Nephron (organoid): ENCODE measurements at regions not wholly inside any gene's neighbourhood (a gene's known extent, or its start where the extent isn't known, plus 50 kb on each side); places are given as distances from the start of the nearest gene placed in this dataset.

Source experiments
- H3K27ac Mint-ChIP-seq, 3 experiments: 2 replicates each; pipeline ENCODE4 v1.8.0; 2020; ENCODE audit warnings: mixed read lengths in 3 of 3, mild to moderate bottlenecking in 2 of 3, moderate library complexity in 1 of 3
- H3K27me3 Mint-ChIP-seq: 2 replicates; pipeline ENCODE4 v1.8.0; 2021; ENCODE audit warnings: low read depth, mild to moderate bottlenecking, moderate library complexity, mixed read lengths
- H3K36me3 Mint-ChIP-seq: 2 replicates; pipeline ENCODE4 v1.8.0; 2020; ENCODE audit warnings: low read depth, mixed read lengths
- H3K4me1 Mint-ChIP-seq: 2 replicates; pipeline ENCODE4 v1.8.0; 2020; ENCODE audit warnings: mixed read lengths
- H3K4me3 Mint-ChIP-seq, 3 experiments: 2 replicates each; pipeline ENCODE4 v1.8.0; 2020; ENCODE audit warnings: mild to moderate bottlenecking in 3 of 3, mixed read lengths in 3 of 3, moderate library complexity in 2 of 3
- H3K9me3 Mint-ChIP-seq: 2 replicates; pipeline ENCODE4 v1.8.0; 2020; ENCODE audit warnings: mixed read lengths
- TF ChIP-seq, protein P1 (sequence below), 3 experiments: fragments of 200-600 bp; sonication (generic); IDR thresholded peaks; one replicate each; pipeline ENCODE4 v1.5.0; 2021; ENCODE audit warnings: antibody characterized with exemption in 3 of 3; ENCODE audit not compliant: unreplicated experiment in 3 of 3

DNA sequence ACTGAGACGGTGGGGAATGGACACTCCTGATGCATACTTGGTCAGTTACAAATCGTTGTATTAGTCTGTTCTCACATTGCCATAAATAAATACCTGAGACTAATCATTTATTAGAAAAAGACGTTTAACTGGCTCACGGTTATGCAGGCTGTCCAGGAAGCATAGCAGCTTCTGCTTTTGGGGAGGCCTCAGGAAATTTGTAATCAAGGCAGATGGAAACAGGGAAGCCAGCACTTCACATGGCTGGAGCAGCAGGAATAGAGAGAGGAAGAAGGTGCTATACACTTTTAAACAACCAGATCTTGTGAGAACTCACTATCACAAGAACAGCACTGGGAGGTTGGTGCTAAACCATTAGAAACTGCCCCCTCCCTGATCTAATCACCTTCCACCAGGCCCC lies 418.2 kb downstream of the FLRT2 start:
- no peaks in the 10 kb centered on the region for H3K36me3 Mint-ChIP-seq
- H3K27ac Mint-ChIP-seq: no peak overlapping the region
- no peaks in the 10 kb centered on the region for H3K4me1 Mint-ChIP-seq
- H3K27me3 Mint-ChIP-seq: no peaks in the 10 kb centered on the region
- H3K9me3 Mint-ChIP-seq: no peaks in the 10 kb centered on the region
- TF ChIP-seq, protein P1, sequence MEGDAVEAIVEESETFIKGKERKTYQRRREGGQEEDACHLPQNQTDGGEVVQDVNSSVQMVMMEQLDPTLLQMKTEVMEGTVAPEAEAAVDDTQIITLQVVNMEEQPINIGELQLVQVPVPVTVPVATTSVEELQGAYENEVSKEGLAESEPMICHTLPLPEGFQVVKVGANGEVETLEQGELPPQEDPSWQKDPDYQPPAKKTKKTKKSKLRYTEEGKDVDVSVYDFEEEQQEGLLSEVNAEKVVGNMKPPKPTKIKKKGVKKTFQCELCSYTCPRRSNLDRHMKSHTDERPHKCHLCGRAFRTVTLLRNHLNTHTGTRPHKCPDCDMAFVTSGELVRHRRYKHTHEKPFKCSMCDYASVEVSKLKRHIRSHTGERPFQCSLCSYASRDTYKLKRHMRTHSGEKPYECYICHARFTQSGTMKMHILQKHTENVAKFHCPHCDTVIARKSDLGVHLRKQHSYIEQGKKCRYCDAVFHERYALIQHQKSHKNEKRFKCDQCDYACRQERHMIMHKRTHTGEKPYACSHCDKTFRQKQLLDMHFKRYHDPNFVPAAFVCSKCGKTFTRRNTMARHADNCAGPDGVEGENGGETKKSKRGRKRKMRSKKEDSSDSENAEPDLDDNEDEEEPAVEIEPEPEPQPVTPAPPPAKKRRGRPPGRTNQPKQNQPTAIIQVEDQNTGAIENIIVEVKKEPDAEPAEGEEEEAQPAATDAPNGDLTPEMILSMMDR (IDR thresholded peaks at IDR 0.05; ENCODE audit: unreplicated experiment in 3 of 3): no peak
- H3K4me3 Mint-ChIP-seq: no peak overlapping the region

DNA sequence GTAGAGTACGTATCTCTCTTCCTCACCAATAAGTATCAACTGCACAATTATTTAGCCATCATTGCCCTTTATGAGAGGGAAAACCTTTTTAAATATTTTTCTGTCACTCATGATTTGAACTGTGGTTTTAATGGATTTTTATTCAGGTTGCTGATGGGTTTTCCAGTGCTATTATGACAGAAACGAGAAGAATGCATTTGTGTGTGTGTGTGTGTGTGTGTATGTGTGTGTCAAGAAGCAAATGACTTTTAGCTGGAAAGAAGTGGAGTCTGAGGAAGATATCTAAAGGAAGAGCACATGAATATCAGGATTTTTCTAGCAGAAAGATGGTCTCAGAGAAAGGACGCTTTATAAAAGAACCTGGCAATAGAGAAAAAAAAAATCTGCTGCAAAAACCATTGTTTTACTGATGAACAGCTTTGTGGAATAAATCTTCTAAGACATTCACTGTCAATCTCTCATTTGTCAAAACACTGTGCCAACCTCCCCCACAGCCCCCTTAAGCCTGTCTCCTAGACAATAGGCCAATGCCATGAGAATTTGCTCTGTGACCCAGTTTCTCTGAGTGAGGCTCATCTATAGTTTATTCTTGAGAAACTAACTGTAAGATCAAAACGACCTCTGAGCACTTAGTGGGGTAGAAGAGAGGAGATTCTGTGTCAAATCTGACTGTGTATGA lies 417.7 kb downstream of the FLRT2 start:
- Mint-ChIP-seq H3K36me3 (no peaks in the 10 kb centered on the region), H3K4me1 (no peaks in the 10 kb centered on the region), H3K27me3 (no peaks in the 10 kb centered on the region), H3K4me3 (no peak overlapping the region), H3K27ac (no peak overlapping the region), H3K9me3 (no peaks in the 10 kb centered on the region)
- TF ChIP-seq, protein P1 (IDR thresholded peaks at IDR 0.05; ENCODE audit: unreplicated experiment in 3 of 3): no peak

DNA sequence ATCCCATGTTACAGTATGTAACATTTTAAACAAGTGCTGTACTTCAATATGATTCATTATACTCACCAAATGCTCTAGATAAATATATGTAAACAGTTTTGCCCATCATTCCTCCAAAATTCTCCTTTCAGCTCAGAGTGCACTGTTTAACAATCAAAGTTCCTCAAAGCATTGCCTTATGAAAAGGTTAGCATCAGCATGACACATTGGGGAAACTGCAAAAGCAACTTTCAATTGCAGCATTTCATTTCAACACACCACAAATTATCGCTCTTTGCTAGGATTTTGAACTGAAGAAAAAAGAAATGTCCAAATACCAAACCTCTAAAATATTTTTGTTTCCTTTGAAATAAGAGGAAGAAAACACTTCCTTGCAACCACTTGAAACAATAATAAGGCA lies 413.2 kb downstream of the FLRT2 start:
- TF ChIP-seq, protein P1 (IDR thresholded peaks at IDR 0.05; ENCODE audit: unreplicated experiment in 3 of 3): no peak
- Mint-ChIP-seq H3K9me3 (peaks cover 13% of the 10 kb centered on the region), H3K27ac (no peak overlapping the region), H3K4me1 (no peaks in the 10 kb centered on the region), H3K4me3 (no peak overlapping the region), H3K27me3 (no peaks in the 10 kb centered on the region), H3K36me3 (peaks cover 1% of the 10 kb centered on the region)

DNA sequence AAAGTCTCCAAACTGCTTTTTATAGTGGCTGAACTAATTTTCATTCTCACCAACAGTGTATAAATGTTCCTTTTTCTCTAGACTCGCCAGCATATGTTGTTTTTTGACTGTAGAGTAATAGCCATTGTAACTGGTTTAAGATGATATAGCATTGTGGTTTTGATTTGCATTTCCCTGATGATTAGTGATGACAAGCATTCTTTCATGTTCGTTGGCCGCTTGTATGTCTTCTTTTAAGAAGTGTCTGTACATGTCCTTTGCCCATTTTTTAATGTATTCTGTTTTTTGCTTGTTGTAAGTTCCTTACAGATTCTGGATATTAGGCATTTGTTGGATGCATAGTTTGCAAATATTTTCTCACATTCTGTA lies 404.9 kb downstream of the FLRT2 start:
- H3K36me3 Mint-ChIP-seq: peaks cover 8% of the 10 kb centered on the region
- H3K9me3 Mint-ChIP-seq: peaks cover 24% of the 10 kb centered on the region
- peak overlapping the region in 2 of 3 experiments; percentile 32 to 38 for H3K27ac Mint-ChIP-seq
- H3K4me1 Mint-ChIP-seq: no peaks in the 10 kb centered on the region
- TF ChIP-seq, protein P1 (IDR thresholded peaks at IDR 0.05; ENCODE audit: unreplicated experiment in 3 of 3): no peak
- peaks cover under 1% of the 10 kb centered on the region for H3K27me3 Mint-ChIP-seq
- peak overlapping the region in 1 of 3 experiments; percentile 29 for H3K4me3 Mint-ChIP-seq

DNA sequence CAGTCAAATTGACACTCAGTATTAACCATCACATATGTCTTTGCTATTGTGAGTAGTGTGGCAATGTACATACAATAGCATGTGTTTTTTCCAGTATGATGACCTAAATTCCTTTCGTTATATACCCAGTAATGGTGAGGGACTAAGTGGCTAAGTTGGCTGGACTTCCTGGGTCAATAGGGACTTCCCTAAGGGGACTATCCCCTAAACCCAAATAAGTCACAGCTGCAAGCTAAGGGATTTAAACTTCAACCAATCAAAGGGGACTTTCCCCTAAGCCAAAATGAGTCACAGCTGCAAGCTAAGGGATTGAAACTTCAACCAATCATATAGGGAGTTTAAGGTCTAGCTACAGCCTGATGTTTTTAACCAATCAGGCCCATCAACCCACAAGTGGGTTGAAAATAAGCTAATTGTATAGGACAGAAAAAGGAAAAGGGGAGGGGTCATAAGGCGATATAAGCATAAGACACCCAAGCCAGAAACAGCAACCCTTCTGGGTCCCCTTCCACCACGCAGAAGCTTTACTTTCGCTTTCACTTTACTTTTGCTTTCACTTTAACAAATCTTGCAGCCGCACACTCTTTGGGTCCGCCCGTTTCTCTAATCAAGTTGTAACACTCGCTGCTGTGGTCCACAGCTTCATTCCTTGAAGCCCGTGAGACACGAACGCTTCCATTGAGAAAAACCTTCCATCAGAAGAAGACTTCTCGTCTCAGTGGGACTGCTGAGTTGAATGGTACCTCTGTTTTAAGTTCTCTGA lies 404.4 kb downstream of the FLRT2 start:
- no peaks in the 10 kb centered on the region for H3K4me1 Mint-ChIP-seq
- H3K27ac Mint-ChIP-seq: peak overlapping the region in 1 of 3 experiments; percentile 32
- H3K27me3 Mint-ChIP-seq: peaks cover 5% of the 10 kb centered on the region
- H3K9me3 Mint-ChIP-seq: peaks cover 25% of the 10 kb centered on the region
- peak overlapping the region in 1 of 3 experiments; percentile 29 for H3K4me3 Mint-ChIP-seq
- TF ChIP-seq, protein P1 (IDR thresholded peaks at IDR 0.05; ENCODE audit: unreplicated experiment in 3 of 3): no peak
- peaks cover 8% of the 10 kb centered on the region for H3K36me3 Mint-ChIP-seq
